ENCODE measurements at regions not wholly inside any gene's neighbourhood (a gene's known extent, or its start where the extent isn't known, plus 50 kb on each side); places are given as distances from the start of the nearest gene placed in this dataset.

- TF ChIP-seq, protein P1, sequence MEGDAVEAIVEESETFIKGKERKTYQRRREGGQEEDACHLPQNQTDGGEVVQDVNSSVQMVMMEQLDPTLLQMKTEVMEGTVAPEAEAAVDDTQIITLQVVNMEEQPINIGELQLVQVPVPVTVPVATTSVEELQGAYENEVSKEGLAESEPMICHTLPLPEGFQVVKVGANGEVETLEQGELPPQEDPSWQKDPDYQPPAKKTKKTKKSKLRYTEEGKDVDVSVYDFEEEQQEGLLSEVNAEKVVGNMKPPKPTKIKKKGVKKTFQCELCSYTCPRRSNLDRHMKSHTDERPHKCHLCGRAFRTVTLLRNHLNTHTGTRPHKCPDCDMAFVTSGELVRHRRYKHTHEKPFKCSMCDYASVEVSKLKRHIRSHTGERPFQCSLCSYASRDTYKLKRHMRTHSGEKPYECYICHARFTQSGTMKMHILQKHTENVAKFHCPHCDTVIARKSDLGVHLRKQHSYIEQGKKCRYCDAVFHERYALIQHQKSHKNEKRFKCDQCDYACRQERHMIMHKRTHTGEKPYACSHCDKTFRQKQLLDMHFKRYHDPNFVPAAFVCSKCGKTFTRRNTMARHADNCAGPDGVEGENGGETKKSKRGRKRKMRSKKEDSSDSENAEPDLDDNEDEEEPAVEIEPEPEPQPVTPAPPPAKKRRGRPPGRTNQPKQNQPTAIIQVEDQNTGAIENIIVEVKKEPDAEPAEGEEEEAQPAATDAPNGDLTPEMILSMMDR (IDR thresholded peaks at IDR 0.05): no peak
- no peak for TF ChIP-seq POLR2A (IDR thresholded peaks at IDR 0.05)
Measured at GRCh38 chr6:16973545-16974386, 128.1 kb upstream of the STMND1 start.
